HepG2 (cell line): ENCODE measurements at regions not wholly inside any gene's neighbourhood (a gene's known extent, or its start where the extent isn't known, plus 50 kb on each side); places are given as distances from the start of the nearest gene placed in this dataset.

ENCODE experiments used
- ATAC-seq: fragments of 200-7000 bp; cut with Tn5 transposase; 3 replicates; pipeline ENCODE4 v1.9.1; 2020; ENCODE audit warnings: mild to moderate bottlenecking, moderate library complexity
- BruUV-seq: library from RNA; stranded (reverse); fragments of 400-500 nt; replicated peaks from 2 replicates; lab custom pipeline; 2021; lab: Mats Ljungman, UMichigan
- CTCF ChIA-PET: fragments of 300-600 bp; formaldehyde crosslinking; extraction: SDS; loops from one replicate; lab custom pipeline; 2021; ENCODE audit warnings: low total read pairs, inconsistent platforms, low intra/inter-chr PET ratio; lab: Yijun Ruan, JAX
- POLR2A ChIA-PET: fragments of 350-600 bp; sonication (Branson Sonifier 250); formaldehyde crosslinking; loops from one replicate; lab custom pipeline; 2020; ENCODE audit warnings: antibody characterized with exemption, inconsistent platforms; lab: Yijun Ruan, JAX
- DNase-seq: peaks from one replicate; pipeline ENCODE4 v3.0.0-alpha.2; 2015; ENCODE audit warnings: low spot score
- FAIRE-seq: peaks from 3 replicates; lab custom pipeline; 2011; peaks lifted over from hg19 to GRCh38; lab: Jason Lieb, UNC
- H2AFZ ChIP-seq: one replicate; pipeline ENCODE4 v1.6.1; 2011; ENCODE audit warnings: low read length, inconsistent platforms
- H3K27ac ChIP-seq: fragments of 300-600 bp; 3 replicates; pipeline ENCODE4 v1.8.0; 2011; ENCODE audit warnings: mixed run types, mild to moderate bottlenecking, mixed read lengths, low read length, inconsistent platforms; ENCODE audit not compliant: insufficient read depth; ENCODE audit errors: extremely low read length
- H3K27me3 ChIP-seq, 2 experiments: fragments of 200-600 bp in 1 of 2; 2 replicates in 1 of 2; 3 replicates in 1 of 2; pipeline versions ENCODE4 v1.6.0 to v1.8.0; 2011; ENCODE audit warnings: low read length in 2 of 2, mild to moderate bottlenecking in 2 of 2, moderate library complexity in 2 of 2, inconsistent platforms in 1 of 2; ENCODE audit not compliant: insufficient read depth in 2 of 2, control insufficient read depth in 1 of 2
- H3K36me3 ChIP-seq, 2 experiments: fragments of 200-600 bp in 1 of 2; replicated peaks in 1 of 2; 2 replicates in 1 of 2; 3 replicates in 1 of 2; pipeline versions ENCODE4 v1.5.1 to v1.8.0; 2011; ENCODE audit warnings: low read length in 2 of 2, inconsistent platforms in 1 of 2; ENCODE audit not compliant: insufficient read depth in 2 of 2, control insufficient read depth in 1 of 2
- H3K4me1 ChIP-seq: 2 replicates; pipeline ENCODE4 v1.5.1; 2012; ENCODE audit warnings: low read length, inconsistent platforms; ENCODE audit not compliant: insufficient read depth
- H3K4me2 ChIP-seq: 2 replicates; pipeline ENCODE4 v1.6.0; 2011; ENCODE audit warnings: low read depth, low read length, inconsistent platforms
- H3K4me3 ChIP-seq, 3 experiments: fragments of 200-600 bp in 1 of 3; sonication (generic), shearing (Covaris generic) in 1 of 3; replicated peaks in 1 of 3; 2 replicates each; pipeline ENCODE4 v1.5.1; 2011 to 2016; ENCODE audit warnings: low read length in 3 of 3, inconsistent platforms in 2 of 3, low read depth in 2 of 3, mild to moderate bottlenecking in 2 of 3, control low read depth in 1 of 3, mixed read lengths in 1 of 3; ENCODE audit not compliant: insufficient read depth in 1 of 3
- H3K79me2 ChIP-seq: one replicate; pipeline ENCODE4 v1.6.1; 2011; ENCODE audit warnings: low read length, inconsistent platforms; ENCODE audit not compliant: insufficient read depth
- H3K9ac ChIP-seq: 2 replicates; pipeline ENCODE4 v1.6.0; 2011; ENCODE audit warnings: mild to moderate bottlenecking, low read depth, low read length, inconsistent platforms; ENCODE audit not compliant: insufficient read depth
- H3K9me3 ChIP-seq: 2 replicates; pipeline ENCODE4 v1.5.1; 2012; ENCODE audit warnings: mild to moderate bottlenecking, low read length
- H4K20me1 ChIP-seq: 2 replicates; pipeline ENCODE4 v1.6.0; 2011; ENCODE audit warnings: inconsistent platforms, mild to moderate bottlenecking, low read length, moderate library complexity; ENCODE audit not compliant: insufficient read depth
- CENPX ChIP-seq: sonication (generic); formaldehyde crosslinking; IDR thresholded peaks from 2 replicates; pipeline ENCODE4 v1.9.0; 2021; ENCODE audit warnings: mild to moderate bottlenecking, missing genetic modification reagents, moderate library complexity
- SALL2 ChIP-seq: sonication (generic); formaldehyde crosslinking; IDR thresholded peaks from 2 replicates; pipeline ENCODE4 v1.8.1; 2023; ENCODE audit warnings: mild to moderate bottlenecking, missing genetic modification reagents, inconsistent platforms
- ZFP90 ChIP-seq: sonication (generic); formaldehyde crosslinking; IDR thresholded peaks from 2 replicates; pipeline ENCODE4 v1.8.0; 2022; ENCODE audit warnings: missing genetic modification reagents, mild to moderate bottlenecking, inconsistent platforms, borderline replicate concordance
- ZNF143 ChIP-seq: sonication (generic); formaldehyde crosslinking; IDR thresholded peaks from 2 replicates; pipeline ENCODE4 v1.4.0; 2020; ENCODE audit warnings: missing genetic modification reagents
- ZNF773 ChIP-seq: sonication (generic); formaldehyde crosslinking; IDR thresholded peaks from 2 replicates; pipeline ENCODE4 v1.4.0; 2020; ENCODE audit warnings: missing genetic modification reagents, borderline replicate concordance
- WGBS: methylation state at CpG from one replicate; pipeline ENCODE4 v1.1.6; 2017; ENCODE audit warnings: low lambda C conversion rate; 5-methylcytosine and 5-hydroxymethylcytosine counted together
- in situ Hi-C: cut with HindIII; loops from 2 replicates; pipeline ENCODE4 v1.10.0; 2017; ENCODE audit warnings: low pct_unique_long_range_greater_than_20kb; ENCODE audit not compliant: extremely low pct_ligation_motif_present
- intact Hi-C: fragments of 100-400 bp; cut with micrococcal nuclease; formaldehyde crosslinking; loops from one replicate; pipeline ENCODE4 v1.10.0; 2022; ENCODE audit not compliant: unreplicated experiment
- TF ChIP-seq, protein P1 (sequence below): IDR thresholded peaks from 2 replicates; pipeline ENCODE4 v1.6.1; 2012; ENCODE audit warnings: low read length, improper control_type of control experiment
- TF ChIP-seq, protein P2 (sequence below): sonication (generic); formaldehyde crosslinking; conservative IDR thresholded peaks from 2 replicates; pipeline ENCODE4 v1.4.0; 2020; ENCODE audit warnings: mild to moderate bottlenecking, missing genetic modification reagents, moderate library complexity

DNA sequence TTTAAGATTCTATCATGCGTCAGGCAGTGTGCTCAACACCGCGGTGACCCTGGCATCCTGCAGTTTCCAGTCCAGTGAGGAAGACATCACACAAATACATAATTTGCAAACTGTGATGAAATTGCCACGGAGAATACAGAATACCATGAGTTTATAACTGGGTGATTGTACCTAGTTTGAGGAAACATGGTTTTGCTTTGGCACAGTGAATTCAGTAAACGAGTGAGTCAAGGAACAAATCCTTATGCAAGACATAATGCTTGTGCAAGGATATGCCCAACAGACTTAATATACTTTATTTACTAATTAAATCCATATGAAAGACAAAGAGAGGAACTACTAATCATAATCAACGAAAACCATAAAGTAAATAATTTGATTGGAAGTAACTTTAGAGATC lies 311.8 kb upstream of the TMTC1 start (continued):
- TF ChIP-seq, protein P1, sequence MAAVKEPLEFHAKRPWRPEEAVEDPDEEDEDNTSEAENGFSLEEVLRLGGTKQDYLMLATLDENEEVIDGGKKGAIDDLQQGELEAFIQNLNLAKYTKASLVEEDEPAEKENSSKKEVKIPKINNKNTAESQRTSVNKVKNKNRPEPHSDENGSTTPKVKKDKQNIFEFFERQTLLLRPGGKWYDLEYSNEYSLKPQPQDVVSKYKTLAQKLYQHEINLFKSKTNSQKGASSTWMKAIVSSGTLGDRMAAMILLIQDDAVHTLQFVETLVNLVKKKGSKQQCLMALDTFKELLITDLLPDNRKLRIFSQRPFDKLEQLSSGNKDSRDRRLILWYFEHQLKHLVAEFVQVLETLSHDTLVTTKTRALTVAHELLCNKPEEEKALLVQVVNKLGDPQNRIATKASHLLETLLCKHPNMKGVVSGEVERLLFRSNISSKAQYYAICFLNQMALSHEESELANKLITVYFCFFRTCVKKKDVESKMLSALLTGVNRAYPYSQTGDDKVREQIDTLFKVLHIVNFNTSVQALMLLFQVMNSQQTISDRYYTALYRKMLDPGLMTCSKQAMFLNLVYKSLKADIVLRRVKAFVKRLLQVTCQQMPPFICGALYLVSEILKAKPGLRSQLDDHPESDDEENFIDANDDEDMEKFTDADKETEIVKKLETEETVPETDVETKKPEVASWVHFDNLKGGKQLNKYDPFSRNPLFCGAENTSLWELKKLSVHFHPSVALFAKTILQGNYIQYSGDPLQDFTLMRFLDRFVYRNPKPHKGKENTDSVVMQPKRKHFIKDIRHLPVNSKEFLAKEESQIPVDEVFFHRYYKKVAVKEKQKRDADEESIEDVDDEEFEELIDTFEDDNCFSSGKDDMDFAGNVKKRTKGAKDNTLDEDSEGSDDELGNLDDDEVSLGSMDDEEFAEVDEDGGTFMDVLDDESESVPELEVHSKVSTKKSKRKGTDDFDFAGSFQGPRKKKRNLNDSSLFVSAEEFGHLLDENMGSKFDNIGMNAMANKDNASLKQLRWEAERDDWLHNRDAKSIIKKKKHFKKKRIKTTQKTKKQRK, result no peak
- no peak for TF ChIP-seq CENPX (CRISPR knock-in tag)
- TF ChIP-seq, all 625 proteins: peak for 0

DNA sequence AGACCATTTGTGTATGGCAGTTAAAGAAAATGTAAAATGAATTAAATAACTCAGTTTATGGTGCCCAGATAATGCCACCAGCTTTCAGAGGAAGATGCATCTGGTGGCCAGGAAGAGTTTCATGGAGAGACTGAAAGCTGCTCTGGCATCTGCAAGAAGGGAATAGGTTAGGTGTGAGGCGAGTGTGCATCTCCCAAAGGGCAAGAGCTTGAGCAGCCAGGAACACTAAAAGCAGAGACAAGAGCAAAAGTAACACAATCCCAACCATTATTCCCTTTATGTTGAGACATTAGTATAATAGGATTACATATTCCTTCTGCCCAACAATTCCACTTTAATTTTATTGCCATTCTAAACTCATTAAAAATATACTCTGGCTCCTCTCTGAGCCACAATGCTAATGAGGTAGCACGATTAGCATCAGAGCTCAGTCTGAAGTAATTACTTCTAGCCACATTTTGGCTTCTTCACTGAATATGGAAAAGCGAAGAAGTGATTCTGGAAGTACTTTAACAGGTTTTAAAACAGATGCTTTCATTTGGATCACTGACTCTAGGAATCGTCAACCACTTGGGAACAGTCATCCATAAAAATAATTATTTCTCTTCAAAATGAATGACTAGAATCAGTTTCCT lies 309.4 kb upstream of the TMTC1 start:
- H4K20me1 ChIP-seq, result no peaks in the 10 kb centered on the region
- no peaks in the 10 kb centered on the region for H3K4me1 ChIP-seq
- ChIA-PET CTCF (no interaction called here), POLR2A (no interaction called here)
- no peaks in the 10 kb centered on the region for H3K36me3 ChIP-seq
- no TSS peak for BruUV-seq
- no peak overlapping the region for H3K27ac ChIP-seq
- ATAC-seq, result no peak
- in situ Hi-C loops (no loop called here), intact Hi-C loops (no loop called here)
- H2AFZ ChIP-seq, result no peak overlapping the region
- no peak overlapping the region for H3K9ac ChIP-seq
- H3K9me3 ChIP-seq, result no peaks in the 10 kb centered on the region
- FAIRE-seq, result no peak
- no peak overlapping the region for H3K4me3 ChIP-seq
- no peaks in the 10 kb centered on the region for H3K79me2 ChIP-seq
- H3K27me3 ChIP-seq, result no peaks in the 10 kb centered on the region
- WGBS, result 2% methylated on average over 4 of the region's 4 CpGs
- TF ChIP-seq, protein P2, sequence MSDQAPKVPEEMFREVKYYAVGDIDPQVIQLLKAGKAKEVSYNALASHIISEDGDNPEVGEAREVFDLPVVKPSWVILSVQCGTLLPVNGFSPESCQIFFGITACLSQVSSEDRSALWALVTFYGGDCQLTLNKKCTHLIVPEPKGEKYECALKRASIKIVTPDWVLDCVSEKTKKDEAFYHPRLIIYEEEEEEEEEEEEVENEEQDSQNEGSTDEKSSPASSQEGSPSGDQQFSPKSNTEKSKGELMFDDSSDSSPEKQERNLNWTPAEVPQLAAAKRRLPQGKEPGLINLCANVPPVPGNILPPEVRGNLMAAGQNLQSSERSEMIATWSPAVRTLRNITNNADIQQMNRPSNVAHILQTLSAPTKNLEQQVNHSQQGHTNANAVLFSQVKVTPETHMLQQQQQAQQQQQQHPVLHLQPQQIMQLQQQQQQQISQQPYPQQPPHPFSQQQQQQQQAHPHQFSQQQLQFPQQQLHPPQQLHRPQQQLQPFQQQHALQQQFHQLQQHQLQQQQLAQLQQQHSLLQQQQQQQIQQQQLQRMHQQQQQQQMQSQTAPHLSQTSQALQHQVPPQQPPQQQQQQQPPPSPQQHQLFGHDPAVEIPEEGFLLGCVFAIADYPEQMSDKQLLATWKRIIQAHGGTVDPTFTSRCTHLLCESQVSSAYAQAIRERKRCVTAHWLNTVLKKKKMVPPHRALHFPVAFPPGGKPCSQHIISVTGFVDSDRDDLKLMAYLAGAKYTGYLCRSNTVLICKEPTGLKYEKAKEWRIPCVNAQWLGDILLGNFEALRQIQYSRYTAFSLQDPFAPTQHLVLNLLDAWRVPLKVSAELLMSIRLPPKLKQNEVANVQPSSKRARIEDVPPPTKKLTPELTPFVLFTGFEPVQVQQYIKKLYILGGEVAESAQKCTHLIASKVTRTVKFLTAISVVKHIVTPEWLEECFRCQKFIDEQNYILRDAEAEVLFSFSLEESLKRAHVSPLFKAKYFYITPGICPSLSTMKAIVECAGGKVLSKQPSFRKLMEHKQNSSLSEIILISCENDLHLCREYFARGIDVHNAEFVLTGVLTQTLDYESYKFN (CRISPR knock-in tag), result no peak
- TF ChIP-seq ZFP90 (no peak), ZNF773 (CRISPR knock-in tag) (no peak), ZNF143 (CRISPR knock-in tag) (no peak), SALL2 (CRISPR knock-in tag) (no peak)
- no peak for DNase-seq
- H3K4me2 ChIP-seq, result no peak overlapping the region
